A673 (cell line): ENCODE measurements at regions not wholly inside any gene's neighbourhood (a gene's known extent, or its start where the extent isn't known, plus 50 kb on each side); places are given as distances from the start of the nearest gene placed in this dataset.

Experiments
- CTCF ChIP-seq: fragments of 300-800, 200-600 bp; sonication (generic); conservative IDR thresholded peaks from 2 replicates; pipeline ENCODE4 v1.5.1; 2017; ENCODE audit warnings: low read depth, mild to moderate bottlenecking, antibody characterized with exemption, low read length, moderate library complexity, mixed read lengths
- EZH2 ChIP-seq: fragments of 200-600 bp; sonication (generic); IDR thresholded peaks from 2 replicates; pipeline ENCODE4 v1.6.1; 2017; ENCODE audit warnings: borderline replicate concordance, low read depth, mild to moderate bottlenecking, mixed read lengths, antibody characterized with exemption, low read length; ENCODE audit not compliant: poor library complexity, severe bottlenecking

GRCh38 chr13:65330287-65330686 is 1899.8 kb downstream of the PCDH9 start:
- no peak for TF ChIP-seq CTCF
- no peak for TF ChIP-seq EZH2
